Activated naive CD8-positive, alpha-beta T cell (primary cell): ENCODE measurements at regions not wholly inside any gene's neighbourhood (a gene's known extent, or its start where the extent isn't known, plus 50 kb on each side); places are given as distances from the start of the nearest gene placed in this dataset.
"Not testable (repeated sequence)": the region's sequence is repeated elsewhere in the genome, so short reads cannot be mapped to it uniquely, and the experiment has no call there.

ENCODE experiments used
- H3K27ac Mint-ChIP-seq: one replicate; pipeline ENCODE4 v1.8.0; 2021; ENCODE audit warnings: mixed read lengths
- H3K27me3 Mint-ChIP-seq: one replicate; pipeline ENCODE4 v1.8.0; 2021; ENCODE audit warnings: mixed read lengths
- H3K36me3 Mint-ChIP-seq: one replicate; pipeline ENCODE4 v1.8.0; 2021; ENCODE audit warnings: mixed read lengths
- H3K4me1 Mint-ChIP-seq: one replicate; pipeline ENCODE4 v1.8.0; 2021; ENCODE audit warnings: low read depth, mixed read lengths
- H3K4me3 Mint-ChIP-seq: one replicate; pipeline ENCODE4 v1.8.0; 2021; ENCODE audit warnings: mild to moderate bottlenecking, mixed read lengths
- H3K9me3 Mint-ChIP-seq: one replicate; pipeline ENCODE4 v1.8.0; 2021; ENCODE audit warnings: low read depth, mixed read lengths

DNA sequence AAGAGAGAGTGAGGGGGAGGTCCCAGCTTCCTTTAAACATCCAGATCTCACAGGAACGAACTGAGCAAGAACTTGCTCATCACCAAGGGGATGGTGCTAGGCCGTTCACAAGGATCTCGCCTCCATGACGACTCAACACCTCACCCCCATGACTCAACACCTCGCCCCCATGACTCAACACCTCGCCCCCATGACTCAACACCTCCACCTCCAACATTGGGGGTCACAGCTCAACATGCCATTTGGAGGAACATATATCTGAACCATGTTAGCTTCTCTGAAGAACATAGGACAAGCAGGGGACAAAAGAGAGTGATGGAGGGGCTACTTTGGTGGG lies 66.0 kb upstream of the LHX5 start:
- no peak overlapping the region for H3K4me3 Mint-ChIP-seq
- no peaks in the 10 kb centered on the region for H3K36me3 Mint-ChIP-seq
- H3K9me3 Mint-ChIP-seq, result no peaks in the 10 kb centered on the region
- H3K4me1 Mint-ChIP-seq, result no peaks in the 10 kb centered on the region
- H3K27ac Mint-ChIP-seq, result no peak overlapping the region
- H3K27me3 Mint-ChIP-seq, result peaks cover 12% of the 10 kb centered on the region

DNA sequence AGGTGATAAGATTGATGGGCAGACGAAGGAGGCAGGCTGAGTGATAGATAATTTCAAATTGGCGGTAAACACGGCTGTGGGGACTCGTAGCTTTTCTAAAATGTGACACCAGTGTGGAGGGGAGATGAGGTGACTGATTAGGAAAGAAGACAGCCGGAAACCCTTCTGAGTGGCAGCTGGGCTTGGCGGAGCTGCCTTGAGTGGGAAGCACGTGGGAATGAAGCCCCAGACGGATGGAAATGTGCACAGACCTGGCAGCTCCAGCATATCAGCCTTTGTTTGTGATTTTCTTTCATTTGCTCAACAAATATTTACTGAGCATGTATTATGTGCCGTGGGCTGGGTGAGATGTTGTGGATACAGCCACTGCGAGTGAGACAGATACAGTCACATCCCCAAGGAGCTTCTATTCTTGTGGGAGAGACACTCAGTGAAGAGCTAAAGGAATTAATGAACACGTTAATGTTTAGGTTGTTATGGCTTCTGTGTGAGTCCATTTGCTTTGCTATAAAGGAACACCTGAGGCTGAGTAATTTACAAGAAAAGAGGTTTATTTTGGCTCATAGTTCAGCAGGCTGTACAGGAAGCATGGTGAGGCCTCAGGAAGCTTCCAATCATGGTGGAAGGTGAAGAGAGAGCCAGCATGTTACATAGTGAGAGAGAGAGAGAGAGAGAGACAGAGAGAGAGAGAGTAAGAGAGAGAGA lies 65.5 kb upstream of the LHX5 start:
- Mint-ChIP-seq H3K4me3 (no peak overlapping the region), H3K36me3 (no peaks in the 10 kb centered on the region), H3K4me1 (no peaks in the 10 kb centered on the region), H3K27ac (no peak overlapping the region), H3K9me3 (no peaks in the 10 kb centered on the region), H3K27me3 (peaks cover 12% of the 10 kb centered on the region)

DNA sequence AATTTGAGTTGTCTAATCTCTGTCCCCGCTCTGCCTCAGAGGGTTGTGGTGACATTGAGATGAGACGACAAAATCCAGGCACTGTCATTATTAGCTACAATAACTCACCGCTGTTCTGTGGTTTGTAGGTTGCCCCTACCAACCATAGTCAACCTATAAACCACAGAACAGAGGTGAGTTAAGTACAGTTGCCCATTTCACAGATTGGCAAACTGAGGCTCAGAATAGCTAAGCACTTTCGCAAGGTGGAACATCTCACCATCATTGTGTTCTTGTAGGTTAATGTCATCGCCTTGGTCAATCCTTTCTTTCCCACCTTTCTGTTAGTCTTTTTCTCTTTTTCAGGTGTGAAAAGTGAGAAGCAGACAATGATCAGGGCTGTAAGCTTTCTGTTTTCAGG lies 63.4 kb upstream of the LHX5 start:
- Mint-ChIP-seq H3K9me3 (no peaks in the 10 kb centered on the region), H3K27ac (no peak overlapping the region), H3K36me3 (no peaks in the 10 kb centered on the region), H3K27me3 (peaks cover 8% of the 10 kb centered on the region), H3K4me1 (no peaks in the 10 kb centered on the region), H3K4me3 (no peak overlapping the region)

DNA sequence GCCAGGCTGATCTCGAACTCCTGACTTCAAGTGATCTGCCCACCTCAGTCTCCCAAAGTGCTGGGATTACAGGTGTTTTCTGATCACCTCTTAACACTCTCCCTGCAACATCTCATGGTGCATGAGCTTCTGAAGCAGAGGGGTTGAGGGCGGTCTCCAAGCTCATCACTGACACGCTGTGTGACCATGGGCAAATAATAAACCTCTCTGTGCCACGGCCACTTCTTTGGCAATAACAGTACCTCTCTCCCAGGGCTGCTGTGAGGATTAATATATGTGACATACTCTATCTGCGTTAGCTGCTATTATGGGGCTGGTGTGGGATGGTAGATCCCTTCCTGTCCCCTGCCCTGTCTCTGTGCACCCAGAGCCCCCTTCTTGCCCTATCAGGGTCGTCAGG lies 62.9 kb upstream of the LHX5 start:
- no peak overlapping the region for H3K4me3 Mint-ChIP-seq
- H3K36me3 Mint-ChIP-seq, result no peaks in the 10 kb centered on the region
- no peaks in the 10 kb centered on the region for H3K9me3 Mint-ChIP-seq
- no peak overlapping the region for H3K27ac Mint-ChIP-seq
- no peaks in the 10 kb centered on the region for H3K4me1 Mint-ChIP-seq
- H3K27me3 Mint-ChIP-seq, result peaks cover 8% of the 10 kb centered on the region

DNA sequence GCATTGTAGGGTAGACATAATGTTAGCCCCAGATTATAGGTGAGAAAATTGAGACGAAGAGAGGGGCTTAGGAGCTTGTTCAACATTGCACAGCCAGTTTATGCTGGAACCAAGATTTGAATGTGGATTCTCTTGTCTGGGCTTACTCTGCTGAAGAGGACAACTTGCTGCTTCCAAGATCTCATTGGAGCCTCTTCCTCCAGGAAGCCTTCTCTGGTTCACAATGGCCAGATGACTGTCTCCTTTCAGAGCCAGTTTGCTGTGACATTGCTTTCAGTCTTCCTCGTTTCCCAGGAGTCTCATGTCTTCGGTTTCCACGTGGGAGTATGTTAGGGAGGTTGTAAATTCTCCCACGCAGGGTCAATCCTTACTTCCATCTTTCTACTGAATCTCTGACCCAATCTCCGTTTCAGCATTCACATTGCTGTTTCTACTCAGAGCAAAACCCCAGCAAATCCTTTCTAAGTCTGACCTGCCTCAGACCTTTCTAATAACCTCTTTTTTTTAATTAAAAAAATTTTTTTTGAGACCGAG lies 62.2 kb upstream of the LHX5 start:
- H3K27me3 Mint-ChIP-seq, result peaks cover 8% of the 10 kb centered on the region
- no peaks in the 10 kb centered on the region for H3K36me3 Mint-ChIP-seq
- H3K9me3 Mint-ChIP-seq, result no peaks in the 10 kb centered on the region
- H3K4me1 Mint-ChIP-seq, result no peaks in the 10 kb centered on the region
- H3K27ac Mint-ChIP-seq, result no peak overlapping the region
- H3K4me3 Mint-ChIP-seq, result no peak overlapping the region

DNA sequence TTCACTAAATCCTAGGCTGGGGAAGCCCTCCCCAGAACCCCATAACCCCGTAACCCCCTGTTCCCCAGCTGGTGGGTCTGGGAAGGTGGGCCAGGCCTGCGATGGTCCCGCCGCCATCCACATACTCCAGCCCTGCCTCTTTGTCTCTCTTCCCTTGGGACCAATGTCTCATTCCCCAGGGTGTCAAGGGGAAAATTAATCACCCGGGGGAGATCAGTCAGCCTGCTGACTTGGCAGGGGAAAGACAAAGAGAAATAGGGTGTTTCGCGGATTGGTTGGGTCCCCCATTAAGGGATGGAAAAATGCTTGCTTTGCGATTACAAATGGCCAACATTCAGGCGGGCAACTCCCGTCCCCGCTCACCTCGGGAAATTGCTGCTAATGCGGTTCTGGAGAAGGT lies 60.6 kb upstream of the LHX5 start:
- no peak overlapping the region for H3K4me3 Mint-ChIP-seq
- peaks cover 14% of the 10 kb centered on the region for H3K27me3 Mint-ChIP-seq
- H3K36me3 Mint-ChIP-seq, result no peaks in the 10 kb centered on the region
- no peaks in the 10 kb centered on the region for H3K9me3 Mint-ChIP-seq
- no peaks in the 10 kb centered on the region for H3K4me1 Mint-ChIP-seq
- H3K27ac Mint-ChIP-seq, result no peak overlapping the region

DNA sequence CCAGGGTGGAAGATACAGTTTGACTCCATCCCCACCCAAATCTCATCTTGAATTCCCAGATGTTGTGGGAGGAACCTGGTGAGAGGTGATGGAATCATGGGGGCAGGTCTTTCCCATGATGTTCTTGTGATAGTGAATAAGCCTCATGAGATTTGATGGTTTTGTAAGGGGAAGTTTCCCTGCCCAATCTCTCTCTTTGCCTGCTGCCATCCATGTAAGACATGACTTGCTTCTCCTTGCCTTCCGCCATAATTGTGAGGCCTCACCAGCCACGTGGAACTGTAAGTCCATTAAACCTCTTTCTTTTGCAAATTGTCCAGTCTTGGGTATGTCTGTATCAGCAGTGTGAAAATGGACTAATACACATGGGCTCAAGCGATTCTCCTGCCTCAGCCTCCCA lies 59.4 kb upstream of the LHX5 start:
- H3K27me3 Mint-ChIP-seq, result peaks cover 19% of the 10 kb centered on the region
- not testable (repeated sequence) for H3K36me3 Mint-ChIP-seq, H3K4me1 Mint-ChIP-seq, H3K27ac Mint-ChIP-seq, H3K4me3 Mint-ChIP-seq, H3K9me3 Mint-ChIP-seq

DNA sequence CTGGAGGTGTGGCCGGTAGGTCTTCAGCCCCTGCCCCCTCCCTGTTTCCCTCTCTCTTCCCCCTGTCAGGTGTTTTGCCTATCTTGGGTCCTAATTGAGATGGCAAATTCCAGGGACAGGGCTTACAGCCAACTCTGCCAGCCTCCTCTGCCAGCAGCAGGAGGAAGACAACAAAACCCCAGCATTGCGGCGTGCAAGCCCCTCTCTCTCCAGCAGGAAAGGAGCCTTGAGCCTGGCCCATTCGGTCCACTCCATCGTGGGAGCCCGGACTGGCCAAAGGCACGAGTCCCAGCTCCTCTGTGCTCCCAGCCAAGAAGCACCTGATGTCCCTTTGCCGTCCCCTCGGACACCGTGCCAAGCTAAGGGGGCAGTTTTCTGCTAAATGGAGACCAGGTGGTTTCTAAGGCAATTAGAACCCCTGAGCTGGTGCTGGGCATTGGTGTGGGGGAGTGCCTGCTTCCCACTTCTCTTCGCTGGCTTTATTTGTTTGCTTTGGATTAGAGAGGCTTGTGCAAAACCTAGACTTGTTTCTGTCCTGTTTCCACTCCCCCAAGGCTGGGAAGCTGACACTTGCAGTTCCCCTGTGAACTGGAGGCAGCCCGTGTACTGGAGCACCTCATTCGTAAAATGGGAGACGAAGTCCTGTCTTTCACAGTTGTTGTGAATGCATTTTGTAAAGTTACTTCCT lies 57.1 kb upstream of the LHX5 start:
- H3K9me3 Mint-ChIP-seq, result no peaks in the 10 kb centered on the region
- no peaks in the 10 kb centered on the region for H3K4me1 Mint-ChIP-seq
- H3K4me3 Mint-ChIP-seq, result no peak overlapping the region
- no peaks in the 10 kb centered on the region for H3K36me3 Mint-ChIP-seq
- H3K27ac Mint-ChIP-seq, result no peak overlapping the region
- peaks cover 23% of the 10 kb centered on the region for H3K27me3 Mint-ChIP-seq

DNA sequence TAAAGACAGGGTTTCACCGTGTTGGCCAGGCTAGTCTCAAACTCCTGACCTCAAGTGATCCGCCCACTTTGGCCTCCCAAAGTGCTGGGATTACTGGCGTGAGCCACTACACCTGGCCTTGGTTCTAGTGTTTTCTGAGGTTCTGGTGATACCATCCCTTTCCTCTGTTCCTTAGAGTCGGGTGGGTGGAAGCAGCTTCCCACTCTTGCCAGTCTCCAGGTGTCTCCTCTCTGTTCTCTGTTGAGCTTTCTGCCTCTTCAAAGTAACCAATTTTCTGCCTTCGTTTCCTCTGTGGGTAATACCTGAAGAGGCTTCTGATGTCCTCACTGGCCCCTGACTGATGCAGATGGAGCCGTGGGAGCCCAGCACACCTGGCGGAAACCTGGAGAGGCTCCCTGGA lies 53.4 kb upstream of the LHX5 start:
- H3K4me1 Mint-ChIP-seq, result no peaks in the 10 kb centered on the region
- no peak overlapping the region for H3K27ac Mint-ChIP-seq
- no peaks in the 10 kb centered on the region for H3K9me3 Mint-ChIP-seq
- no peak overlapping the region for H3K4me3 Mint-ChIP-seq
- H3K36me3 Mint-ChIP-seq, result no peaks in the 10 kb centered on the region
- peaks cover 36% of the 10 kb centered on the region for H3K27me3 Mint-ChIP-seq

DNA sequence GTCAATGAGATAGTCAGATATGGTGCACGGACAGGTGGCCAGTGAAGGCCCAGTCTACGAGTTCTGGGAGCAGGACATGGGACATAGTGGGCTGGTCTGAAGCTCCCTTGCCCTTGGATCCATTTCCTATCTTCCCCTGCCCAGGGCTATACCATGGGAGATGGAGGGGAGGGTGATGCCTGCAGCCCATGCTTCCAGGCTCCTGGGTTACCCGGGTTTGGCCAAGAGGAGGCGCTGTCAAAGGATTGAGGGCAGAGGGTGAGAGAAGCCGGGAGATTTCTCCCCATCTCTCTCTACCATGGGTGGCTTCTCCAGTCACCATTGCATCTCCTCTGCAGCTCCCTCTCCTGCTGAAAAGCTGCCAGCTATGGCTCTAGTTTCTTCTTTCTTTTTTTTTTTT lies 52.8 kb upstream of the LHX5 start:
- H3K36me3 Mint-ChIP-seq, result no peaks in the 10 kb centered on the region
- no peaks in the 10 kb centered on the region for H3K9me3 Mint-ChIP-seq
- peaks cover 38% of the 10 kb centered on the region for H3K27me3 Mint-ChIP-seq
- H3K27ac Mint-ChIP-seq, result no peak overlapping the region
- no peak overlapping the region for H3K4me3 Mint-ChIP-seq
- H3K4me1 Mint-ChIP-seq, result no peaks in the 10 kb centered on the region

DNA sequence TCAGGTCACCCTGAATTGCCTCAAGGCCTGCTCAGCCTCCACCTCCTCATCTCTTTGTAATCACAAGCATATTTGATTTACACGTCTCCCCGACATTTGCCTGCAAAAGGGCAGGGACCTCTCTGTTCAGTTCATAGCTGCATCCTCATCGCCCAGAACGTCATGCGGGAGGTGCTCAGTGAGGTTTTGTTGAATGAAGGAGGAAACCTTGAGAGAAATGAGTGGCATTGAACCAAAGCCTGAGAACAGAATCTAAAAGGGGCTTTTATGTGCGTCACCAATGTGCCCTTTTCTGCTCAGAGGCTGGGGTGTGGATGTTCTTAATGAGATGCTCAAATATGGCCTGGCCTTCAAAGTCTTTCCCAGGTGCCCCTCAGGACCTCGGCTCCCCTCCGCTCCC lies 50.0 kb upstream of the LHX5 start:
- no peaks in the 10 kb centered on the region for H3K9me3 Mint-ChIP-seq
- H3K36me3 Mint-ChIP-seq, result no peaks in the 10 kb centered on the region
- no peaks in the 10 kb centered on the region for H3K4me1 Mint-ChIP-seq
- H3K27me3 Mint-ChIP-seq, result peaks cover 49% of the 10 kb centered on the region
- no peak overlapping the region for H3K27ac Mint-ChIP-seq
- H3K4me3 Mint-ChIP-seq, result no peak overlapping the region
